Ascending aorta (tissue), 2 donors: ENCODE measurements at regions not wholly inside any gene's neighbourhood (a gene's known extent, or its start where the extent isn't known, plus 50 kb on each side); places are given as distances from the start of the nearest gene placed in this dataset.
A peak's percentile ranks its signal among the peaks of the same experiment; 100 is the strongest.

Source experiments
- DNase-seq, 2 donors: peaks; one replicate each; pipeline ENCODE4 v3.0.0-alpha.2; 2019; ENCODE audit warnings: low spot score in 2 of 2
- H3K27ac ChIP-seq, 2 donors: fragments of 200-600 bp; sonication (generic); one replicate each; pipeline ENCODE4 v1.5.1; 2016 to 2017; ENCODE audit warnings: mild to moderate bottlenecking in 1 of 2
- H3K27me3 ChIP-seq: fragments of 200-600 bp; sonication (generic); one replicate; pipeline ENCODE4 v1.5.1; 2017
- H3K36me3 ChIP-seq, 2 donors: fragments of 200-600 bp; sonication (generic); one replicate each; pipeline ENCODE4 v1.5.1; 2016
- H3K4me1 ChIP-seq, 2 donors: fragments of 200-600 bp; sonication (generic); one replicate each; pipeline ENCODE4 v1.5.1; 2016 to 2017; ENCODE audit warnings: mild to moderate bottlenecking in 1 of 2
- H3K4me3 ChIP-seq, 2 donors: fragments of 200-600 bp; sonication (generic); one replicate each; pipeline ENCODE4 v1.5.1; 2016 to 2017; ENCODE audit warnings: mild to moderate bottlenecking in 1 of 2
- H3K9me3 ChIP-seq, 2 donors: fragments of 200-600 bp; sonication (generic); one replicate each; pipeline ENCODE4 v1.5.1; 2016
- intact Hi-C: fragments of 100-400 bp; cut with DNase I; formaldehyde crosslinking; loops from one replicate; pipeline ENCODE4 v1.15.1; 2023
- TF ChIP-seq, protein P1 (sequence below), 3 experiments: fragments of 200-600 bp in 2 of 3; fragments of 450-650 bp in 1 of 3; sonication (generic) in 2 of 3; IDR thresholded peaks; one replicate each; pipeline ENCODE4 v1.5.1; 2016 to 2019; ENCODE audit warnings: antibody characterized with exemption in 3 of 3, mild to moderate bottlenecking in 1 of 3, moderate library complexity in 1 of 3

DNA sequence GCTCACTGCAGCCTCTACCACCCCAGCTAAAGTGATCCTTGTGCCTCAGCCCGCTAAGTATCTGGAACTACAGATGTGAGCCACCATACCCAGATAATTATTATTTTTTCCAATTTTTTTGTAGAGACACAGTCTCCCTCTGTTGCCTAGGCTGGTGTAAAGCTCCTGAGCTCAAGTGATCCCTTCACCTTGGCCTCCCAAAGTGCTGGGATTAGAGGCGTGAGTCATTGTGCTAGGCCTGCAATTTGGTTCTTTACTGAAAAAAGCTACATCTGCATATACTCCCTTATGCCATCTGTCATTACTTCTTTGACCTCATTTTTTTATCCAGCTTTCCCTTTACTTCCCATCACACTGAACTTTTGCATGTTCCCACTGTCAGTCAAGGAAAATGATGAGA, 2012.4 kb upstream of the IGFBP7 start:
- no peak for DNase-seq
- H3K27ac ChIP-seq = no peak overlapping the region
- H3K4me3 ChIP-seq = no peak overlapping the region
- no peaks in the 10 kb centered on the region for H3K9me3 ChIP-seq
- no peaks in the 10 kb centered on the region for H3K36me3 ChIP-seq
- TF ChIP-seq, protein P1, sequence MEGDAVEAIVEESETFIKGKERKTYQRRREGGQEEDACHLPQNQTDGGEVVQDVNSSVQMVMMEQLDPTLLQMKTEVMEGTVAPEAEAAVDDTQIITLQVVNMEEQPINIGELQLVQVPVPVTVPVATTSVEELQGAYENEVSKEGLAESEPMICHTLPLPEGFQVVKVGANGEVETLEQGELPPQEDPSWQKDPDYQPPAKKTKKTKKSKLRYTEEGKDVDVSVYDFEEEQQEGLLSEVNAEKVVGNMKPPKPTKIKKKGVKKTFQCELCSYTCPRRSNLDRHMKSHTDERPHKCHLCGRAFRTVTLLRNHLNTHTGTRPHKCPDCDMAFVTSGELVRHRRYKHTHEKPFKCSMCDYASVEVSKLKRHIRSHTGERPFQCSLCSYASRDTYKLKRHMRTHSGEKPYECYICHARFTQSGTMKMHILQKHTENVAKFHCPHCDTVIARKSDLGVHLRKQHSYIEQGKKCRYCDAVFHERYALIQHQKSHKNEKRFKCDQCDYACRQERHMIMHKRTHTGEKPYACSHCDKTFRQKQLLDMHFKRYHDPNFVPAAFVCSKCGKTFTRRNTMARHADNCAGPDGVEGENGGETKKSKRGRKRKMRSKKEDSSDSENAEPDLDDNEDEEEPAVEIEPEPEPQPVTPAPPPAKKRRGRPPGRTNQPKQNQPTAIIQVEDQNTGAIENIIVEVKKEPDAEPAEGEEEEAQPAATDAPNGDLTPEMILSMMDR (IDR thresholded peaks at IDR 0.05) = no peak
- no peaks in the 10 kb centered on the region for H3K27me3 ChIP-seq
- intact Hi-C loops = no loop called here
- H3K4me1 ChIP-seq = no peaks in the 10 kb centered on the region

DNA sequence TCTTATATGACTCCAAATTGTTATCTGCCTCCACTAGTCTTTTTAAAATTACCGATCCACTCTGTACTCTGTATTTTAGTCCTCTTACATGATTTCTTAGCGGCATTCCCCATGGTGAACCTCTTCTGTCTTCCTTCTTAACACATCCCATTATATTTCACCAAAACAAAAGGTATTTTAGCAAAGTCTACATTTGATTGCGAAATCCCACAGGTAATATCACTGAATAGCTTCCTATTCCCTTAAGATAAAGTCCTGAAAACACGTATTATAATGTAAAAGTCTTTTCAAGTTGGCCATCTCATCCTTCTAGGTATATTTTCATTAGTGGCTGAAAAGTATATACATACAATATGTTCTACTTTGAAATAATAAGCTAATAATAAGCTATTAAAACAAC, 2016.0 kb upstream of the IGFBP7 start:
- Histone ChIP-seq H3K4me1 (no peaks in the 10 kb centered on the region), H3K27ac (no peak overlapping the region), H3K4me3 (no peak overlapping the region), H3K36me3 (no peaks in the 10 kb centered on the region), H3K27me3 (no peaks in the 10 kb centered on the region), H3K9me3 (no peaks in the 10 kb centered on the region)
- no peak for DNase-seq
- intact Hi-C loops = no loop called here
- TF ChIP-seq, protein P1 (IDR thresholded peaks at IDR 0.05) = no peak

DNA sequence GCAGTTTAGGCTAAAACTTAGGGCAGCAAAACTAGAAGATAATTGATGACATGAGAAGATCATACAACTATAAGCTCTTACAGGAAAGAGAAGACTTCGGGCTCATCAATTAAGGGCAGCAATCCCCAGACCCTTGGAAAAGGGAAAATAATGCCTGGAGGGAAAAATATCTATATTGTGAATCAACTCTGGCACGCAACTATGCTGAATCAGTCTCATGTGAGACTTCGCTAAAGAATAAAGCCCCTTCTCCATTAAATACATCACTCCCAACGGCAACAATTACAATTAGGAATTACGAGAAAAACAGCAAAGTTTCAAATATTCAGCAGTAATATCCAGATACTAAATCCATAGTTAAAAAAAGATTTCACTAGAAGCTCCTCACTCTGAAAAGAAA, 2016.8 kb upstream of the IGFBP7 start:
- no peak overlapping the region for H3K27ac ChIP-seq
- no peaks in the 10 kb centered on the region for H3K4me1 ChIP-seq
- no peaks in the 10 kb centered on the region for H3K36me3 ChIP-seq
- H3K27me3 ChIP-seq = no peaks in the 10 kb centered on the region
- intact Hi-C loops = no loop called here
- H3K9me3 ChIP-seq = no peaks in the 10 kb centered on the region
- no peak overlapping the region for H3K4me3 ChIP-seq
- DNase-seq = no peak
- TF ChIP-seq, protein P1 (IDR thresholded peaks at IDR 0.05) = no peak

DNA sequence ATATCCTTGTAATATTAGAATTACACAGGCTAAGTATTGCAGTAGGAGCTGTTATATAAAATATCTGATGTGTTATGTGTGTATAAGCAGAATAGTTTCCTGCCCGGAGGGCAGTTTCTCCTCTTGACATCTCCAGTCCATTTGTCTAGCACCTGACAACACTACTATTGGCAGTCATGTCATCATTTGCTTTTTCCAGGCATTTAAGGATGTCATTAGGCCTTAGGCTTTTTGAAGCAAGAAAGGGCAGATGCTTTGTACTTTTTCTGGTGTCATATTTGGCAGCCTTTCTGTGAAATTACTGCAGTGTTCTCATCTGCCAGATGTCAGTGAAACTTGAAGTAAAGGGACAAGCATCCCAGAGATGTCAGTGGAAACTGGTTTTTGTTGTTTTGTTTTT, 2017.6 kb upstream of the IGFBP7 start:
- DNase-seq = no peak
- H3K9me3 ChIP-seq = no peaks in the 10 kb centered on the region
- TF ChIP-seq, protein P1 (IDR thresholded peaks at IDR 0.05) = no peak

DNA sequence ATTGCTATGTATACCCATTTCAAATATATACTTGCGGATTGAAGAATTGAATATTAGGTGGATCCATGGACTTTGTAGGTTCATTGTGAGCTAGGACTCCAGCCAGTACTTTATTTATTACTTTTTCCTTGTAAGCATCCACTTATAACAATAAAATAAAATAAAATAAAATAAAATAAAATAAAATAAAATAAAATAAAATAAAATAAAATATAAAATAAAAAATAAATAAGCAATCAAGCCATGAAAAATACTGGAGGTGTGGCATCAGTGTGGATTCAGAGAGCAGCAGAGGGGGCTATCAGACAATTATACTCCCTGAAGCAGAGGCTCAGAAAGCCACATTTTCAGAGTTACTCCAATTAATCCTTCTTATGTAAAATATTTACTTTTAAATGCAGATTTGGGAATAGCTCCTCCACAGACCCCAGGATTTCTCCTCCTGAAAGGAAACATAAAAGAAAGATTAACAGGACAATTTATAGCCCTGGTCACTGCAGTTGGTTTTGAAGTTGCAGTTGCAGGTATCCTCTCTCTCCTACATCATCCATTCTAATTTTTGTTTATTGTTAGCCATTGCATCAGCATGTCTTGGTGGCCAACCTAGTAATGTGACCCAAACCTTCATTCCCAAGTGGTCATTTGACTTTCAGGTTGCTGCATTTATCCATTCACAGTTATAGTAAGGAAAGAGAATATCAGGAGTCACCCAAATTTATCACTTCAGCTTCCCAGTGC, 2025.2 kb upstream of the IGFBP7 start:
- DNase-seq = no peak
- TF ChIP-seq, protein P1 (IDR thresholded peaks at IDR 0.05) = peak in 1 of 3 experiments; percentile 8
- intact Hi-C loops = no loop called here
- H3K4me1 ChIP-seq = no peaks in the 10 kb centered on the region
- no peaks in the 10 kb centered on the region for H3K9me3 ChIP-seq
- no peaks in the 10 kb centered on the region for H3K27me3 ChIP-seq
- no peak overlapping the region for H3K4me3 ChIP-seq
- H3K27ac ChIP-seq = no peak overlapping the region
- no peaks in the 10 kb centered on the region for H3K36me3 ChIP-seq

More for the DNA sequence above, 2017.6 kb upstream of the IGFBP7 start:
- intact Hi-C loops = no loop called here
- H3K4me3 ChIP-seq = no peak overlapping the region
- no peaks in the 10 kb centered on the region for H3K4me1 ChIP-seq
- no peaks in the 10 kb centered on the region for H3K27me3 ChIP-seq
- H3K27ac ChIP-seq = no peak overlapping the region
- H3K36me3 ChIP-seq = no peaks in the 10 kb centered on the region

DNA sequence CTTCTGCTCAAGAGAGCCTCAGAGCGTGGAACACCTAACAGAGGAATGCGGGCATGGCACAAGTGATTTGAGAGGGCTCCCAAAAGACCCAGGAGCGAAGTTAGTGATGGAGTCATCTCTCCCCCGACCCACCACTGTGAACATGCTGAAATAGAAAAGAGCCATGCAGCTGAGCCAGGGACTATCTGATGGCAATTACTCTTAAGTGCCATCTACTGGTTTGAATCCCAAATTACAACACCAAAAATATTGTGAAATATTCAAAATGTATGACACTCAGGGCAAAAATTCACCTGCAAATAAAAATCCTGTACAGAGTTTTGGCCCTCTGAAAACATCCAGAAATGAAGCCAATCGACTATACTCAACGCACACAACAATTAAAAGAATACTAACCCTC, 2038.9 kb upstream of the ADGRL3 start:
- DNase-seq = no peak

More for the DNA sequence above, 2038.9 kb upstream of the ADGRL3 start:
- TF ChIP-seq, protein P1 (IDR thresholded peaks at IDR 0.05) = no peak
- intact Hi-C loops = no loop called here
- Histone ChIP-seq H3K9me3 (no peaks in the 10 kb centered on the region), H3K36me3 (no peaks in the 10 kb centered on the region), H3K4me1 (no peaks in the 10 kb centered on the region), H3K27me3 (no peaks in the 10 kb centered on the region), H3K4me3 (no peak overlapping the region), H3K27ac (no peak overlapping the region)
